ENCODE measurements at regions not wholly inside any gene's neighbourhood (a gene's known extent, or its start where the extent isn't known, plus 50 kb on each side); places are given as distances from the start of the nearest gene placed in this dataset.

DNA sequence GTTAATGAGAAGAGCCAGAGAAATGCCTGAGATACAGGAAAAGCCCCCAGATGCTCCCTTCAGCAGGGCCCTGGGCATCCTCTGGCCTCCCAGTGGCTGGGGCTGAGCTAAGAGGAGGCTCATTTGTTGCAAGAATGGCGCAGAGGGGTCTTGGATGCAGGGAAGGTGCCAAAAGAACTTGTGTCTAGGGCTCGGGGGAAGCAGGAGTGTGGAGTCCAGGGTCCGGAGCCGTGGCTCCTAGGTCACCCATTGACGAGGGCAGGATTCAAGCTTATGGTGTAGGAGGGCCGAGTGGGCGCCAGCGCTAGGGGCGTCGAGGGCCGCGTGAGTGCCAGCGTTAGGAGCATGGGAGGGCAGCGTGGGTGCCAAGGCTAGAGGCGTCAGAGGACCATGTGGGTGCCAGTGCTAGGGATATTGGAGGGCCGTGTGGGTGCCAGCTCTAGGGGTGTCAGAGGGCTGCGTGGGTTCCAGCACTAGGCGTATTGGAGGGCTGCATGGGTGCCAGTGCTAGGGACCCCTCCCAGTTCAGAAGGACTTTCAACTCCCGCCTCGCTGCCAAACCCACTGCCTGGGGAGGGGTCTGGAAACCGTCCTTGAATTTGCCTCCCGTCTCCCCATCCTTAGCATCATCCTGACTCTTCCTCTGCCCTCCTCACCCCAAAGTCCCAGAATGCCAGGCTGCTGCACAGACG is 250.5 kb upstream of the AFDN start:
- no peak for TF ChIP-seq POLR2A (IDR thresholded peaks at IDR 0.05)
- no peak for TF ChIP-seq CTCF (IDR thresholded peaks at IDR 0.05 in 4 of 5, conservative IDR thresholded peaks at IDR 0.05 in 1 of 5)
